Activated naive CD4-positive, alpha-beta T cell (primary cell): ENCODE measurements at regions not wholly inside any gene's neighbourhood (a gene's known extent, or its start where the extent isn't known, plus 50 kb on each side); places are given as distances from the start of the nearest gene placed in this dataset.

Experiments used
- DNase-seq, 4 experiments: peaks; one replicate each; lab custom pipeline; 2025; lab: John Stamatoyannopoulos, UW

- DNase-seq = no peak
Measured at GRCh38 chr10:2858452-2858851, 208.9 kb upstream of the PFKP start.

GRCh38 chr10:2856598-2856997 lies 210.8 kb upstream of the PFKP start:
- no peak for DNase-seq

GRCh38 chr10:2852574-2853323 lies 214.6 kb upstream of the PFKP start:
- no peak for DNase-seq

- no peak for DNase-seq
Measured at GRCh38 chr10:2851566-2851965, 215.8 kb upstream of the PFKP start.

- DNase-seq = no peak
Measured at GRCh38 chr10:2850202-2850601, 217.1 kb upstream of the PFKP start.

- no peak for DNase-seq
Measured at GRCh38 chr10:2844925-2845324, 222.4 kb upstream of the PFKP start.

GRCh38 chr10:2839081-2839725 lies 228.1 kb upstream of the PFKP start:
- peak in 2 of 4 experiments; percentile 3 for DNase-seq

- no peak for DNase-seq
Measured at GRCh38 chr10:2837674-2838073, 229.7 kb upstream of the PFKP start.

- no peak for DNase-seq
Measured at GRCh38 chr10:2836921-2837662, 230.3 kb upstream of the PFKP start.

GRCh38 chr10:2834214-2834613 lies 233.1 kb upstream of the PFKP start:
- no peak for DNase-seq

GRCh38 chr10:2831509-2831908 lies 235.8 kb upstream of the PFKP start:
- no peak for DNase-seq

GRCh38 chr10:2828741-2829140 lies 238.6 kb upstream of the PFKP start:
- no peak for DNase-seq

GRCh38 chr10:2826675-2827074 lies 240.7 kb upstream of the PFKP start:
- no peak for DNase-seq

GRCh38 chr10:2825841-2826240 lies 241.5 kb upstream of the PFKP start:
- no peak for DNase-seq

GRCh38 chr10:2817940-2818636 lies 249.3 kb upstream of the PFKP start:
- no peak for DNase-seq

- no peak for DNase-seq
Measured at GRCh38 chr10:2813693-2814092, 253.7 kb upstream of the PFKP start.

GRCh38 chr10:2813286-2813685 lies 254.1 kb upstream of the PFKP start:
- DNase-seq = no peak

- no peak for DNase-seq
Measured at GRCh38 chr10:2812631-2813030, 254.7 kb upstream of the PFKP start.

- no peak for DNase-seq
Measured at GRCh38 chr10:2800178-2800577, 267.2 kb upstream of the PFKP start.

- DNase-seq = no peak
Measured at GRCh38 chr10:2798336-2799022, 268.9 kb upstream of the PFKP start.

- DNase-seq = no peak
Measured at GRCh38 chr10:2791774-2792443, 275.4 kb upstream of the PFKP start.
